Progenitor cell of endocrine pancreas (in vitro differentiated cells): ENCODE measurements at regions not wholly inside any gene's neighbourhood (a gene's known extent, or its start where the extent isn't known, plus 50 kb on each side); places are given as distances from the start of the nearest gene placed in this dataset.

Experiments
- DNase-seq: peaks from one replicate; pipeline ENCODE4 v3.0.0; 2021; ENCODE audit warnings: low spot score; ENCODE audit not compliant: unreplicated experiment
- H3K27ac Mint-ChIP-seq: 2 replicates; pipeline ENCODE4 v1.8.0; 2021; ENCODE audit warnings: mild to moderate bottlenecking, moderate library complexity, mixed read lengths
- H3K27me3 Mint-ChIP-seq: 2 replicates; pipeline ENCODE4 v1.8.0; 2021; ENCODE audit warnings: mixed read lengths
- H3K36me3 Mint-ChIP-seq: 2 replicates; pipeline ENCODE4 v1.8.0; 2022; ENCODE audit warnings: mixed read lengths; ENCODE audit not compliant: insufficient read depth
- H3K4me1 Mint-ChIP-seq: 2 replicates; pipeline ENCODE4 v1.8.0; 2021; ENCODE audit warnings: low read depth, mixed read lengths
- H3K4me3 Mint-ChIP-seq: 2 replicates; pipeline ENCODE4 v1.8.0; 2021; ENCODE audit warnings: low read depth, mild to moderate bottlenecking, moderate library complexity, mixed read lengths
- H3K9me3 Mint-ChIP-seq: 2 replicates; pipeline ENCODE4 v1.8.0; 2021; ENCODE audit warnings: low read depth, mixed read lengths
- TF ChIP-seq, protein P1 (sequence below): fragments of 200-600 bp; sonication (generic); IDR thresholded peaks from one replicate; pipeline ENCODE4 v1.5.0; 2021; ENCODE audit warnings: antibody characterized with exemption, mild to moderate bottlenecking; ENCODE audit not compliant: unreplicated experiment

DNA sequence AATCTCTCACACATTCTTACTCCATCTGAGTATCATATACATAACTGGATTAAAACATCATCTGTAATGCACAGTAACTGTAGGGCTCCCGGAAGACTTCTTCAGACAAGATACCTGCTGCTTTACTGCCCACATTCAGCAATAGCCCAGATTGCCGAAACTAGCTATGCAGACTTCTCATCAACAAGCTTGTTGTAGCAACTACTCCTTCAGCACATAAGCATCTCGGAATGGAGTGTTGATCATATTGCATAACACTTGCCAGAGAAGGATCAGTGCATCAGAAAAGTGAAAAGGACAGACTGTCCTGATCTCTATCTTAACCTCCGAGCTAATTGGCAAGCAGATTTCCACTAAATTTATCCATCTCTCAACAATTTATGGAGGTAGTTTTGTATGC is 354.6 kb upstream of the C1orf87 start:
- H3K9me3 Mint-ChIP-seq = peaks cover 3% of the 10 kb centered on the region
- H3K27me3 Mint-ChIP-seq = no peaks in the 10 kb centered on the region
- TF ChIP-seq, protein P1, sequence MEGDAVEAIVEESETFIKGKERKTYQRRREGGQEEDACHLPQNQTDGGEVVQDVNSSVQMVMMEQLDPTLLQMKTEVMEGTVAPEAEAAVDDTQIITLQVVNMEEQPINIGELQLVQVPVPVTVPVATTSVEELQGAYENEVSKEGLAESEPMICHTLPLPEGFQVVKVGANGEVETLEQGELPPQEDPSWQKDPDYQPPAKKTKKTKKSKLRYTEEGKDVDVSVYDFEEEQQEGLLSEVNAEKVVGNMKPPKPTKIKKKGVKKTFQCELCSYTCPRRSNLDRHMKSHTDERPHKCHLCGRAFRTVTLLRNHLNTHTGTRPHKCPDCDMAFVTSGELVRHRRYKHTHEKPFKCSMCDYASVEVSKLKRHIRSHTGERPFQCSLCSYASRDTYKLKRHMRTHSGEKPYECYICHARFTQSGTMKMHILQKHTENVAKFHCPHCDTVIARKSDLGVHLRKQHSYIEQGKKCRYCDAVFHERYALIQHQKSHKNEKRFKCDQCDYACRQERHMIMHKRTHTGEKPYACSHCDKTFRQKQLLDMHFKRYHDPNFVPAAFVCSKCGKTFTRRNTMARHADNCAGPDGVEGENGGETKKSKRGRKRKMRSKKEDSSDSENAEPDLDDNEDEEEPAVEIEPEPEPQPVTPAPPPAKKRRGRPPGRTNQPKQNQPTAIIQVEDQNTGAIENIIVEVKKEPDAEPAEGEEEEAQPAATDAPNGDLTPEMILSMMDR = no peak
- no peak for DNase-seq
- H3K4me1 Mint-ChIP-seq = peaks cover 2% of the 10 kb centered on the region
- H3K27ac Mint-ChIP-seq = no peak overlapping the region
- no peaks in the 10 kb centered on the region for H3K36me3 Mint-ChIP-seq
- H3K4me3 Mint-ChIP-seq = no peak overlapping the region

GRCh38 chr1:60427701-60428100 is 354.1 kb upstream of the C1orf87 start:
- Mint-ChIP-seq H3K4me3 (no peak overlapping the region), H3K27ac (no peak overlapping the region), H3K27me3 (no peaks in the 10 kb centered on the region), H3K4me1 (peaks cover 2% of the 10 kb centered on the region), H3K9me3 (no peaks in the 10 kb centered on the region), H3K36me3 (no peaks in the 10 kb centered on the region)
- TF ChIP-seq, protein P1 = no peak
- DNase-seq = no peak

DNA sequence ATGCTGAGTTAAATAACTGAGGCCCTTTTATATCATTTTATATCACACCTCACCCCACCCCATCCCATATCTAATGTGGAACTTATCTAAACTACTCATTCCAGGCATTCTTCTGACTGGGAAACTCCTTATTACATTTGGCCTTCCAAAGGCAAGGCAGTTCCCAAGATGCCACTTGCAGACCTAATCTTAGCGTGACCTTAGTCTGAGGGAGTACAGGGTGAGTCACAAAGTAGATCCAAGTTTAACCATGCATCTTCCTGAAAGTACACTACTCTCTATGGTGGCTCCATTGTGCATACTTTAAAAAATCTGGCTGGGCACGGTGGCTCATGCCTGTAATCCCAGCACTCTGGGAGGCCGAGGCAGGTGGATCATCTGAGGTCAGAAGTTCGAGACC is 353.6 kb upstream of the C1orf87 start:
- H3K4me3 Mint-ChIP-seq = no peak overlapping the region
- no peaks in the 10 kb centered on the region for H3K27me3 Mint-ChIP-seq
- H3K4me1 Mint-ChIP-seq = peaks cover 2% of the 10 kb centered on the region

DNA sequence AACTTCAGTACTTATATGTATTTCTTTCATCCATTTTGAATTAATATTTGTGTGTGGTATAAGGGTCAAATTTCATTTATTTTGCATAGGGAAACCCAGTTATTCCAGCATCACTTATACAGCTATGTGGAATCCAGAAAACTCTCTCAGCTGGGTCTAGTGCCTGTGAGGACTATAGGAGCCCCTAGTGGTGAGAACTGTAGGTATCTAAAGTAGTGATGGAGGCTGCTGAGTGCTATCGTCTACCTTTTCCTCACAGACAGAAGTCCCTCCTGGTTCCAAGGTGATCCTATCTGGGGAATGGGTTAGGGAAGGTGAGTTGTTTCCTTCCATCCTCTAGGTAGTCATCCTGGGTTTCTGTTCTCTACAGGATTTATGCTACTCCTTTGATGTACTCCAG is 352.0 kb upstream of the C1orf87 start:
- Mint-ChIP-seq H3K4me1 (peaks cover 2% of the 10 kb centered on the region), H3K9me3 (no peaks in the 10 kb centered on the region), H3K27ac (no peak overlapping the region), H3K27me3 (no peaks in the 10 kb centered on the region), H3K4me3 (no peak overlapping the region), H3K36me3 (no peaks in the 10 kb centered on the region)
- DNase-seq = no peak
- TF ChIP-seq, protein P1 = peak; percentile 60

More for the DNA sequence above, 353.6 kb upstream of the C1orf87 start:
- no peaks in the 10 kb centered on the region for H3K9me3 Mint-ChIP-seq
- TF ChIP-seq, protein P1 = no peak
- H3K27ac Mint-ChIP-seq = no peak overlapping the region
- no peak for DNase-seq
- no peaks in the 10 kb centered on the region for H3K36me3 Mint-ChIP-seq

GRCh38 chr1:60423146-60423780 is 349.7 kb upstream of the C1orf87 start:
- Mint-ChIP-seq H3K4me1 (peaks cover 2% of the 10 kb centered on the region), H3K27me3 (no peaks in the 10 kb centered on the region), H3K36me3 (no peaks in the 10 kb centered on the region), H3K9me3 (no peaks in the 10 kb centered on the region), H3K4me3 (no peak overlapping the region), H3K27ac (no peak overlapping the region)
- TF ChIP-seq, protein P1 = no peak
- DNase-seq = no peak
